ENCODE measurements at regions not wholly inside any gene's neighbourhood (a gene's known extent, or its start where the extent isn't known, plus 50 kb on each side); places are given as distances from the start of the nearest gene placed in this dataset.

GRCh38 chr3:162547321-162547720 is 1050.7 kb downstream of the OTOL1 start:
- ChIA-PET CTCF (ENCODE audit: low intra/inter-chr PET ratio, low total read pairs) (no interaction called here), POLR2A (no interaction called here)
- Histone ChIP-seq H3K4me2 (ENCODE audit: low read depth, low read length) (no peak overlapping the region), H2AFZ (ENCODE audit: low read length) (no peak overlapping the region), H4K20me1 (ENCODE audit: insufficient read depth, low read length) (no peaks in the 10 kb centered on the region), H3K27me3 (ENCODE audit: control insufficient read depth in 1 of 2, insufficient read depth in 2 of 2, low read length in 2 of 2) (no peaks in the 10 kb centered on the region), H3K79me2 (ENCODE audit: insufficient read depth, low read length) (no peaks in the 10 kb centered on the region), H3K4me1 (ENCODE audit: insufficient read depth, low read length) (no peaks in the 10 kb centered on the region), H3K4me3 (replicated peaks in 1 of 3; ENCODE audit: insufficient read depth in 1 of 3, low read depth in 2 of 3, low read length in 3 of 3) (no peak overlapping the region), H3K36me3 (replicated peaks in 1 of 2; ENCODE audit: control insufficient read depth in 1 of 2, insufficient read depth in 2 of 2, low read length in 2 of 2) (no peaks in the 10 kb centered on the region), H3K27ac (ENCODE audit: extremely low read length, insufficient read depth, low read length) (no peak overlapping the region), H3K9ac (ENCODE audit: insufficient read depth, low read depth, low read length) (no peak overlapping the region), H3K9me3 (ENCODE audit: low read length) (no peaks in the 10 kb centered on the region)
- ATAC-seq (no peak), DNase-seq (ENCODE audit: low spot score) (no peak), FAIRE-seq (no peak)
- in situ Hi-C loops (cut with HindIII; ENCODE audit: extremely low pct_ligation_motif_present, low pct_unique_long_range_greater_than_20kb) (no loop called here), intact Hi-C loops (cut with micrococcal nuclease; ENCODE audit: unreplicated experiment) (no loop called here)
- whole genome bisulfite sequencing (ENCODE audit: low lambda C conversion rate): 10% methylated on average over 3 of the region's 3 CpGs
- no TSS peak for BruUV-seq (replicated peaks)
- no peak for TF ChIP-seq SALL2 (CRISPR knock-in tag; IDR thresholded peaks at IDR 0.05)
- TF ChIP-seq SOX6 (IDR thresholded peaks at IDR 0.05): no peak
- no peak for TF ChIP-seq SOX6 (CRISPR knock-in tag; IDR thresholded peaks at IDR 0.05)
- no peak for TF ChIP-seq MATR3 (CRISPR knock-in tag; IDR thresholded peaks at IDR 0.05)
- TF ChIP-seq, protein P1, sequence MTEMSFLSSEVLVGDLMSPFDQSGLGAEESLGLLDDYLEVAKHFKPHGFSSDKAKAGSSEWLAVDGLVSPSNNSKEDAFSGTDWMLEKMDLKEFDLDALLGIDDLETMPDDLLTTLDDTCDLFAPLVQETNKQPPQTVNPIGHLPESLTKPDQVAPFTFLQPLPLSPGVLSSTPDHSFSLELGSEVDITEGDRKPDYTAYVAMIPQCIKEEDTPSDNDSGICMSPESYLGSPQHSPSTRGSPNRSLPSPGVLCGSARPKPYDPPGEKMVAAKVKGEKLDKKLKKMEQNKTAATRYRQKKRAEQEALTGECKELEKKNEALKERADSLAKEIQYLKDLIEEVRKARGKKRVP (CRISPR knock-in tag; IDR thresholded peaks at IDR 0.05): no peak
- no peak for TF ChIP-seq TCF7 (IDR thresholded peaks at IDR 0.05; ENCODE audit: low read depth)
- TF ChIP-seq, protein P2, sequence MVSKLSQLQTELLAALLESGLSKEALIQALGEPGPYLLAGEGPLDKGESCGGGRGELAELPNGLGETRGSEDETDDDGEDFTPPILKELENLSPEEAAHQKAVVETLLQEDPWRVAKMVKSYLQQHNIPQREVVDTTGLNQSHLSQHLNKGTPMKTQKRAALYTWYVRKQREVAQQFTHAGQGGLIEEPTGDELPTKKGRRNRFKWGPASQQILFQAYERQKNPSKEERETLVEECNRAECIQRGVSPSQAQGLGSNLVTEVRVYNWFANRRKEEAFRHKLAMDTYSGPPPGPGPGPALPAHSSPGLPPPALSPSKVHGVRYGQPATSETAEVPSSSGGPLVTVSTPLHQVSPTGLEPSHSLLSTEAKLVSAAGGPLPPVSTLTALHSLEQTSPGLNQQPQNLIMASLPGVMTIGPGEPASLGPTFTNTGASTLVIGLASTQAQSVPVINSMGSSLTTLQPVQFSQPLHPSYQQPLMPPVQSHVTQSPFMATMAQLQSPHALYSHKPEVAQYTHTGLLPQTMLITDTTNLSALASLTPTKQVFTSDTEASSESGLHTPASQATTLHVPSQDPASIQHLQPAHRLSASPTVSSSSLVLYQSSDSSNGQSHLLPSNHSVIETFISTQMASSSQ (IDR thresholded peaks at IDR 0.05; ENCODE audit: low read depth): no peak
- TF ChIP-seq, protein P2 (CRISPR knock-in tag; IDR thresholded peaks at IDR 0.05; ENCODE audit: borderline replicate concordance): no peak
- TF ChIP-seq, protein P3, sequence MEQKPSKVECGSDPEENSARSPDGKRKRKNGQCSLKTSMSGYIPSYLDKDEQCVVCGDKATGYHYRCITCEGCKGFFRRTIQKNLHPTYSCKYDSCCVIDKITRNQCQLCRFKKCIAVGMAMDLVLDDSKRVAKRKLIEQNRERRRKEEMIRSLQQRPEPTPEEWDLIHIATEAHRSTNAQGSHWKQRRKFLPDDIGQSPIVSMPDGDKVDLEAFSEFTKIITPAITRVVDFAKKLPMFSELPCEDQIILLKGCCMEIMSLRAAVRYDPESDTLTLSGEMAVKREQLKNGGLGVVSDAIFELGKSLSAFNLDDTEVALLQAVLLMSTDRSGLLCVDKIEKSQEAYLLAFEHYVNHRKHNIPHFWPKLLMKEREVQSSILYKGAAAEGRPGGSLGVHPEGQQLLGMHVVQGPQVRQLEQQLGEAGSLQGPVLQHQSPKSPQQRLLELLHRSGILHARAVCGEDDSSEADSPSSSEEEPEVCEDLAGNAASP (CRISPR knock-in tag; IDR thresholded peaks at IDR 0.05; ENCODE audit: borderline replicate concordance): no peak
- TF ChIP-seq PHF5A (CRISPR knock-in tag; IDR thresholded peaks at IDR 0.05; ENCODE audit: low read depth, unreplicated experiment): no peak
- no peak for TF ChIP-seq ZNF318 (CRISPR knock-in tag; IDR thresholded peaks at IDR 0.05)

Data from HepG2 (cell line).